Hematopoietic multipotent progenitor cell treated with erythropoietin and hydrocortisone succinate and interleukin-3 and kit ligand, for 8 days (in vitro differentiated cells): ENCODE measurements at regions not wholly inside any gene's neighbourhood (a gene's known extent, or its start where the extent isn't known, plus 50 kb on each side); places are given as distances from the start of the nearest gene placed in this dataset.
"Not testable (repeated sequence)": the region's sequence is repeated elsewhere in the genome, so short reads cannot be mapped to it uniquely, and the experiment has no call there.

Experiments used
- DNase-seq: peaks from one replicate; pipeline ENCODE4 v3.0.0-alpha.2; 2015

GRCh38 chr20:40895182-40895581 is 133.4 kb upstream of the TOP1 start:
- no peak for DNase-seq

GRCh38 chr20:40896814-40897700 is 131.6 kb upstream of the TOP1 start:
- no peak for DNase-seq

GRCh38 chr20:40899344-40899743 is 129.3 kb upstream of the TOP1 start:
- DNase-seq: no peak

- no peak for DNase-seq
Measured at GRCh38 chr20:40900666-40901215, 127.9 kb upstream of the TOP1 start.

- no peak for DNase-seq
Measured at GRCh38 chr20:40902661-40903060, 126.0 kb upstream of the TOP1 start.

GRCh38 chr20:40908309-40908708 is 120.3 kb upstream of the TOP1 start:
- DNase-seq: no peak

GRCh38 chr20:40909489-40909888 is 119.1 kb upstream of the TOP1 start:
- DNase-seq: not testable (repeated sequence)

- not testable (repeated sequence) for DNase-seq
Measured at GRCh38 chr20:40910436-40910835, 118.2 kb upstream of the TOP1 start.

- not testable (repeated sequence) for DNase-seq
Measured at GRCh38 chr20:40911152-40911551, 117.5 kb upstream of the TOP1 start.

GRCh38 chr20:40913224-40914185 is 115.1 kb upstream of the TOP1 start:
- no peak for DNase-seq

- DNase-seq: no peak
Measured at GRCh38 chr20:40915756-40916155, 112.9 kb upstream of the TOP1 start.

- DNase-seq: no peak
Measured at GRCh38 chr20:40916276-40916675, 112.3 kb upstream of the TOP1 start.

GRCh38 chr20:40920291-40920690 is 108.3 kb upstream of the TOP1 start:
- DNase-seq: no peak

GRCh38 chr20:40922865-40923264 is 105.8 kb upstream of the TOP1 start:
- no peak for DNase-seq

GRCh38 chr20:40925829-40926510 is 102.7 kb upstream of the TOP1 start:
- DNase-seq: no peak

GRCh38 chr20:40926928-40927327 is 101.7 kb upstream of the TOP1 start:
- DNase-seq: no peak

- no peak for DNase-seq
Measured at GRCh38 chr20:40930561-40930960, 98.1 kb upstream of the TOP1 start.

GRCh38 chr20:40931410-40932044 is 97.1 kb upstream of the TOP1 start:
- no peak for DNase-seq

- DNase-seq: no peak
Measured at GRCh38 chr20:40932436-40932835, 96.2 kb upstream of the TOP1 start.

GRCh38 chr20:40933758-40934157 is 94.9 kb upstream of the TOP1 start:
- no peak for DNase-seq

- DNase-seq: no peak
Measured at GRCh38 chr20:40938020-40938419, 90.6 kb upstream of the TOP1 start.

- no peak for DNase-seq
Measured at GRCh38 chr20:40939667-40940066, 89.0 kb upstream of the TOP1 start.
